ENCODE measurements at regions not wholly inside any gene's neighbourhood (a gene's known extent, or its start where the extent isn't known, plus 50 kb on each side); places are given as distances from the start of the nearest gene placed in this dataset.

DNA sequence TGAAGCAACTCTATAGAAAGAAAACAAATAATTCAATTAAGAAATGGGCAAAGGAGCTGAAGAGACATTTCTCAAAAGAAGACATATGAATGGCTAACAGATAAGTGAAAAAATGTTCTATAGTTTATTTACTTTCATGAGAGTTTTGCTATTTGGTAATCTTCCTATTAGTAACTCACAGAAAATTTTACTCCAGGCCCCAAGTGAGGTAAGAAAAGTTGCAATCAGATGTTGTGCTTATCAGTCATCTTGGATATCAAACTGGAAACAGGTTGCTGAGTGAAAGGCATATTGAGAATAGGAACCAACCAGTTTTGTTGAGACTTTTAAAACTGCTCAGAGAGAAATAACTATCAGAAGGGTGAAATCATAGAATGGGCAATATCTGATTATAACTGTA is 1179.0 kb upstream of the ACVR2A start:
- no peak overlapping the region for H3K27ac ChIP-seq (ENCODE audit: extremely low read depth, low read depth, low read length)
- no peak overlapping the region for H3K4me3 ChIP-seq (ENCODE audit: low read depth, low read length)
- POLR2A ChIA-PET, result no interaction called here
- TF ChIP-seq ZNF311 (tag by site-specific recombination; IDR thresholded peaks at IDR 0.05; ENCODE audit: borderline replicate concordance), result no peak
- H3K4me1 ChIP-seq (ENCODE audit: control insufficient read depth, insufficient read depth, low read length), result no peaks in the 10 kb centered on the region
- no peaks in the 10 kb centered on the region for H3K9me3 ChIP-seq (ENCODE audit: control insufficient read depth, insufficient read depth, low read depth, low read length)
- CTCF ChIA-PET, result interaction anchor here (0.6 kb wide), 1 partner anchor 520 kb away, joined by 3 read pairs; no protein-coding TSS in a partner anchor
- H3K36me3 ChIP-seq (ENCODE audit: control insufficient read depth in 2 of 2, insufficient read depth in 1 of 2, low read length in 2 of 2), result no peaks in the 10 kb centered on the region

DNA sequence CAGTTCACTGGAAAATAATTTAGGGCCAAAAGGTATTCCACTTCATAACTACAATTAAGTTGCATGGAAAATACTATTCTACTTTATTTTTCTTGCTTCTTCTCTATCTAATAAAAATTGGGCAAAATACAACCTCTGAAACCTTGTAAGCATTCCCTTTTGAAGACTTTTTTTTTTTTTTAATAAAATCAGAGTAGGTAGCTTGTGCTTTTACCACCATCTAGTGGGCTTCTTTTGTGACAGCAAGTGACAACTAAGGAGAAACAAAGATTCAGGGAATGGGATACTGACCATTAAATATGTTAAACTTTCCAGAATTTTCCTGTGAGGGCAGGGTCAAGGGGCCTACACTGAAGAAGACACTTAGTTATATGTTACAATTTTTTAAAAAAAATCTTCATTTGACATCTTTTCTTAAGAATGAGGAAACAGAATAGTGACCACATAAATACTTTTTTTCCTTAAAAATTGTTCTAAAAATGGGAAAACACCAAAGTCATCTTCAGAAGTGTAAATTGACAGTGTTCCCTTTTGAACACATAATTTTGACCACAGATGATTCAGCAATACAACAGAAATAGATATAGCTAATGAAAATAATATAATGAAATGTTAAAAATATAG is 1183.2 kb upstream of the ACVR2A start:
- TF ChIP-seq, protein P1, sequence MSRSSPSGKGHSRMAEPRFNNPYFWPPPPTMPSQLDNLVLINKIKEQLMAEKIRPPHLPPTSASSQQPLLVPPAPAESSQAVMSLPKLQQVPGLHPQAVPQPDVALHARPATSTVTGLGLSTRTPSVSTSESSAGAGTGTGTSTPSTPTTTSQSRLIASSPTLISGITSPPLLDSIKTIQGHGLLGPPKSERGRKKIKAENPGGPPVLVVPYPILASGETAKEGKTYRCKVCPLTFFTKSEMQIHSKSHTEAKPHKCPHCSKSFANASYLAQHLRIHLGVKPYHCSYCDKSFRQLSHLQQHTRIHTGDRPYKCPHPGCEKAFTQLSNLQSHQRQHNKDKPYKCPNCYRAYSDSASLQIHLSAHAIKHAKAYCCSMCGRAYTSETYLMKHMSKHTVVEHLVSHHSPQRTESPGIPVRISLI (tag by site-specific recombination; IDR thresholded peaks at IDR 0.05), result 0 out of 2 replicates have a peak, but pooled peaks have one; percentile 47
- no peak for TF ChIP-seq ZSCAN23 (tag by site-specific recombination; IDR thresholded peaks at IDR 0.05)
- TF ChIP-seq ZNF654 (tag by site-specific recombination; IDR thresholded peaks at IDR 0.05; ENCODE audit: low read depth), result peak; percentile 78
- no peaks in the 10 kb centered on the region for H3K36me3 ChIP-seq (ENCODE audit: control insufficient read depth in 2 of 2, insufficient read depth in 1 of 2, low read length in 2 of 2)
- H3K27ac ChIP-seq (ENCODE audit: extremely low read depth, low read depth, low read length), result no peak overlapping the region
- no peak overlapping the region for H3K4me3 ChIP-seq (ENCODE audit: low read depth, low read length)
- no peaks in the 10 kb centered on the region for H3K9me3 ChIP-seq (ENCODE audit: control insufficient read depth, insufficient read depth, low read depth, low read length)
- CTCF ChIA-PET, result interaction anchor here (0.5 to 1.4 kb wide), 9 partner anchors 12 to 1356 kb away, joined by 3 to 5 read pairs (median 3); no protein-coding TSS in a partner anchor
- POLR2A ChIA-PET, result no interaction called here
- H3K4me1 ChIP-seq (ENCODE audit: control insufficient read depth, insufficient read depth, low read length), result no peaks in the 10 kb centered on the region

DNA sequence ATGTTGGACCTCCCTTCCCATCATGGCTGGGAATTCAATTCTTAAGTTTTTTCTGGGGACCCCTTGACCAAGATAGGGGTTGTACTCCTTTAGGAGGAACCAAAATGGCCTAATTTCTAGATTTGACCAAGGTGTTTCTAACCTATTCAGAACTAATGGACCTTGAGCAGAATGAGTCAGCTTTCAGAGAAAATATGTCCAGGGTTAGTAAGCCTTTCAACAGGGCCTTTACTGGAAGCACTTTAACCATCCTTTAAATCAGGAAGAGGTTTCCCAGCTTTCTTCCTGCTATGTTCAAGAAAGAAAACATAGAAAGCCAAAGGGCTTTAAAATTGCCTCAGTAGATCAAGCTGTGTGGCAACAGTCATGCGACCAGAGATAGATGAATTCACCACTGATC is 1184.9 kb upstream of the ACVR2A start:
- Histone ChIP-seq H3K27ac (ENCODE audit: extremely low read depth, low read depth, low read length) (no peak overlapping the region), H3K4me3 (ENCODE audit: low read depth, low read length) (no peak overlapping the region), H3K9me3 (ENCODE audit: control insufficient read depth, insufficient read depth, low read depth, low read length) (no peaks in the 10 kb centered on the region), H3K36me3 (ENCODE audit: control insufficient read depth in 2 of 2, insufficient read depth in 1 of 2, low read length in 2 of 2) (no peaks in the 10 kb centered on the region), H3K4me1 (ENCODE audit: control insufficient read depth, insufficient read depth, low read length) (no peaks in the 10 kb centered on the region)
- POLR2A ChIA-PET, result no interaction called here
- CTCF ChIA-PET, result no interaction called here
- TF ChIP-seq, protein P2, sequence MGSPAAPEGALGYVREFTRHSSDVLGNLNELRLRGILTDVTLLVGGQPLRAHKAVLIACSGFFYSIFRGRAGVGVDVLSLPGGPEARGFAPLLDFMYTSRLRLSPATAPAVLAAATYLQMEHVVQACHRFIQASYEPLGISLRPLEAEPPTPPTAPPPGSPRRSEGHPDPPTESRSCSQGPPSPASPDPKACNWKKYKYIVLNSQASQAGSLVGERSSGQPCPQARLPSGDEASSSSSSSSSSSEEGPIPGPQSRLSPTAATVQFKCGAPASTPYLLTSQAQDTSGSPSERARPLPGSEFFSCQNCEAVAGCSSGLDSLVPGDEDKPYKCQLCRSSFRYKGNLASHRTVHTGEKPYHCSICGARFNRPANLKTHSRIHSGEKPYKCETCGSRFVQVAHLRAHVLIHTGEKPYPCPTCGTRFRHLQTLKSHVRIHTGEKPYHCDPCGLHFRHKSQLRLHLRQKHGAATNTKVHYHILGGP (tag by site-specific recombination; IDR thresholded peaks at IDR 0.05), result no peak

DNA sequence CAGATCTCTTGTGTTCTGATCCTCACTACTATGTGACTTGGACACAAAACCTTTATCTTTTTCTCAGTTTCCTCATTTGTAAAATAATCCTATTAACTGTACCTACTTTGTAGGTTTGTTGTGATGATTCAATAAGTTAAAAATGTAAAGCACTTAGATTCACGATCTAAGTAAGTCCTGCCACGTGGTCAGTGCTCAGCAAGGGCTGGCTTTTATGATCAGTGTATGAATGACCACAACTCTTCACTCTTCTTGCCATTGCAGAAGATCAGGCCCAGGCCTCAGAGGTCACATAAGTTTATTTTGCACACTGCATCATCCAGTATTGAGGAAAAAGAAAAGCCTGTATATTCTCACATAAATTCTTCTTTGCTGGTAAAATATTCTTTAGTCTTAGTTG is 1192.5 kb upstream of the ACVR2A start:
- TF ChIP-seq, protein P3, sequence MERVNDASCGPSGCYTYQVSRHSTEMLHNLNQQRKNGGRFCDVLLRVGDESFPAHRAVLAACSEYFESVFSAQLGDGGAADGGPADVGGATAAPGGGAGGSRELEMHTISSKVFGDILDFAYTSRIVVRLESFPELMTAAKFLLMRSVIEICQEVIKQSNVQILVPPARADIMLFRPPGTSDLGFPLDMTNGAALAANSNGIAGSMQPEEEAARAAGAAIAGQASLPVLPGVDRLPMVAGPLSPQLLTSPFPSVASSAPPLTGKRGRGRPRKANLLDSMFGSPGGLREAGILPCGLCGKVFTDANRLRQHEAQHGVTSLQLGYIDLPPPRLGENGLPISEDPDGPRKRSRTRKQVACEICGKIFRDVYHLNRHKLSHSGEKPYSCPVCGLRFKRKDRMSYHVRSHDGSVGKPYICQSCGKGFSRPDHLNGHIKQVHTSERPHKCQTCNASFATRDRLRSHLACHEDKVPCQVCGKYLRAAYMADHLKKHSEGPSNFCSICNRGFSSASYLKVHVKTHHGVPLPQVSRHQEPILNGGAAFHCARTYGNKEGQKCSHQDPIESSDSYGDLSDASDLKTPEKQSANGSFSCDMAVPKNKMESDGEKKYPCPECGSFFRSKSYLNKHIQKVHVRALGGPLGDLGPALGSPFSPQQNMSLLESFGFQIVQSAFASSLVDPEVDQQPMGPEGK (tag by site-specific recombination; IDR thresholded peaks at IDR 0.05), result no peak
- TF ChIP-seq, protein P4, sequence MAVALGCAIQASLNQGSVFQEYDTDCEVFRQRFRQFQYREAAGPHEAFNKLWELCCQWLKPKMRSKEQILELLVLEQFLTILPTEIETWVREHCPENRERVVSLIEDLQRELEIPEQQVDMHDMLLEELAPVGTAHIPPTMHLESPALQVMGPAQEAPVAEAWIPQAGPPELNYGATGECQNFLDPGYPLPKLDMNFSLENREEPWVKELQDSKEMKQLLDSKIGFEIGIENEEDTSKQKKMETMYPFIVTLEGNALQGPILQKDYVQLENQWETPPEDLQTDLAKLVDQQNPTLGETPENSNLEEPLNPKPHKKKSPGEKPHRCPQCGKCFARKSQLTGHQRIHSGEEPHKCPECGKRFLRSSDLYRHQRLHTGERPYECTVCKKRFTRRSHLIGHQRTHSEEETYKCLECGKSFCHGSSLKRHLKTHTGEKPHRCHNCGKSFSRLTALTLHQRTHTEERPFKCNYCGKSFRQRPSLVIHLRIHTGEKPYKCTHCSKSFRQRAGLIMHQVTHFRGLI (tag by site-specific recombination; IDR thresholded peaks at IDR 0.05), result no peak
- no peak for TF ChIP-seq ZNF837 (tag by site-specific recombination; IDR thresholded peaks at IDR 0.05)
- no peak for TF ChIP-seq ZNF404 (tag by site-specific recombination; IDR thresholded peaks at IDR 0.05)
- TF ChIP-seq, protein P5, sequence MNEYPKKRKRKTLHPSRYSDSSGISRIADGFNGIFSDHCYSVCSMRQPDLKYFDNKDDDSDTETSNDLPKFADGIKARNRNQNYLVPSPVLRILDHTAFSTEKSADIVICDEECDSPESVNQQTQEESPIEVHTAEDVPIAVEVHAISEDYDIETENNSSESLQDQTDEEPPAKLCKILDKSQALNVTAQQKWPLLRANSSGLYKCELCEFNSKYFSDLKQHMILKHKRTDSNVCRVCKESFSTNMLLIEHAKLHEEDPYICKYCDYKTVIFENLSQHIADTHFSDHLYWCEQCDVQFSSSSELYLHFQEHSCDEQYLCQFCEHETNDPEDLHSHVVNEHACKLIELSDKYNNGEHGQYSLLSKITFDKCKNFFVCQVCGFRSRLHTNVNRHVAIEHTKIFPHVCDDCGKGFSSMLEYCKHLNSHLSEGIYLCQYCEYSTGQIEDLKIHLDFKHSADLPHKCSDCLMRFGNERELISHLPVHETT (tag by site-specific recombination; IDR thresholded peaks at IDR 0.05), result no peak
- no peak for TF ChIP-seq ZBTB48 (tag by site-specific recombination; IDR thresholded peaks at IDR 0.05)
- no peak for TF ChIP-seq ZNF223 (tag by site-specific recombination; IDR thresholded peaks at IDR 0.05)
- H3K4me3 ChIP-seq (ENCODE audit: low read depth, low read length), result no peak overlapping the region
- no peaks in the 10 kb centered on the region for H3K36me3 ChIP-seq (ENCODE audit: control insufficient read depth in 2 of 2, insufficient read depth in 1 of 2, low read length in 2 of 2)
- H3K4me1 ChIP-seq (ENCODE audit: control insufficient read depth, insufficient read depth, low read length), result no peaks in the 10 kb centered on the region
- H3K27ac ChIP-seq (ENCODE audit: extremely low read depth, low read depth, low read length), result no peak overlapping the region
- CTCF ChIA-PET, result no interaction called here
- H3K9me3 ChIP-seq (ENCODE audit: control insufficient read depth, insufficient read depth, low read depth, low read length), result no peaks in the 10 kb centered on the region
- POLR2A ChIA-PET, result no interaction called here

All from HEK293 (cell line).